ENCODE measurements at regions not wholly inside any gene's neighbourhood (a gene's known extent, or its start where the extent isn't known, plus 50 kb on each side); places are given as distances from the start of the nearest gene placed in this dataset.

- Histone ChIP-seq H3K4me1 (ENCODE audit: control insufficient read depth in 1 of 2, low read depth in 2 of 2) (no peaks in the 10 kb centered on the region), H3K27ac (no peak overlapping the region), H3K27me3 (replicated peaks; ENCODE audit: insufficient read depth) (no peaks in the 10 kb centered on the region), H3K9me3 (no peaks in the 10 kb centered on the region), H3K36me3 (no peaks in the 10 kb centered on the region), H3K4me3 (no peak overlapping the region)
- DNase-seq (ENCODE audit: low spot score) = no peak
- TF ChIP-seq CTCF (IDR thresholded peaks at IDR 0.05) = no peak
- ATAC-seq (ENCODE audit: insufficient number of reproducible peaks, low FRiP score, low read depth) = no peak
Observed at GRCh38 chr3:182136008-182136910, 424.5 kb downstream of the SOX2 start.

GRCh38 chr3:182138393-182138792, 426.7 kb downstream of the SOX2 start:
- ATAC-seq (ENCODE audit: insufficient number of reproducible peaks, low FRiP score, low read depth) (no peak), DNase-seq (ENCODE audit: low spot score) (no peak)
- Histone ChIP-seq H3K27ac (no peak overlapping the region), H3K4me3 (no peak overlapping the region), H3K27me3 (replicated peaks; ENCODE audit: insufficient read depth) (no peaks in the 10 kb centered on the region), H3K36me3 (no peaks in the 10 kb centered on the region), H3K9me3 (no peaks in the 10 kb centered on the region), H3K4me1 (ENCODE audit: control insufficient read depth in 1 of 2, low read depth in 2 of 2) (no peaks in the 10 kb centered on the region)
- TF ChIP-seq CTCF (IDR thresholded peaks at IDR 0.05) = no peak

- no peaks in the 10 kb centered on the region for H3K27me3 ChIP-seq (replicated peaks; ENCODE audit: insufficient read depth)
- TF ChIP-seq CTCF (IDR thresholded peaks at IDR 0.05) = no peak
- no peaks in the 10 kb centered on the region for H3K36me3 ChIP-seq
- no peak overlapping the region for H3K4me3 ChIP-seq
- DNase-seq (ENCODE audit: low spot score) (no peak), ATAC-seq (ENCODE audit: insufficient number of reproducible peaks, low FRiP score, low read depth) (no peak)
- H3K9me3 ChIP-seq = no peaks in the 10 kb centered on the region
- no peak overlapping the region for H3K27ac ChIP-seq
- H3K4me1 ChIP-seq (ENCODE audit: control insufficient read depth in 1 of 2, low read depth in 2 of 2) = no peaks in the 10 kb centered on the region
Observed at GRCh38 chr3:182139627-182140357, 428.1 kb downstream of the SOX2 start.

GRCh38 chr3:182142928-182143327, 431.2 kb downstream of the SOX2 start:
- Histone ChIP-seq H3K4me1 (ENCODE audit: control insufficient read depth in 1 of 2, low read depth in 2 of 2) (no peaks in the 10 kb centered on the region), H3K9me3 (no peaks in the 10 kb centered on the region), H3K36me3 (no peaks in the 10 kb centered on the region), H3K27ac (no peak overlapping the region), H3K4me3 (no peak overlapping the region), H3K27me3 (replicated peaks; ENCODE audit: insufficient read depth) (no peaks in the 10 kb centered on the region)
- TF ChIP-seq CTCF (IDR thresholded peaks at IDR 0.05) = no peak
- DNase-seq (ENCODE audit: low spot score) (no peak), ATAC-seq (ENCODE audit: insufficient number of reproducible peaks, low FRiP score, low read depth) (no peak)

GRCh38 chr3:182143903-182144302, 432.2 kb downstream of the SOX2 start:
- Histone ChIP-seq H3K9me3 (no peaks in the 10 kb centered on the region), H3K27me3 (replicated peaks; ENCODE audit: insufficient read depth) (no peaks in the 10 kb centered on the region), H3K4me1 (ENCODE audit: control insufficient read depth in 1 of 2, low read depth in 2 of 2) (no peaks in the 10 kb centered on the region), H3K4me3 (no peak overlapping the region), H3K27ac (no peak overlapping the region), H3K36me3 (no peaks in the 10 kb centered on the region)
- TF ChIP-seq CTCF (IDR thresholded peaks at IDR 0.05) = no peak
- DNase-seq (ENCODE audit: low spot score) (no peak), ATAC-seq (ENCODE audit: insufficient number of reproducible peaks, low FRiP score, low read depth) (no peak)
